GM23338 (cell line): ENCODE measurements at regions not wholly inside any gene's neighbourhood (a gene's known extent, or its start where the extent isn't known, plus 50 kb on each side); places are given as distances from the start of the nearest gene placed in this dataset.

Experiments
- ATAC-seq: fragments of 200-7000 bp; cut with Tn5 transposase; 3 replicates; pipeline ENCODE4 v1.9.1; 2020
- DNase-seq: peaks from one replicate; pipeline ENCODE4 v3.0.0-alpha.2; 2015; ENCODE audit warnings: low spot score
- H2AFZ ChIP-seq: fragments of 200-600 bp; sonication (generic); 2 replicates; pipeline ENCODE4 v1.8.0; 2016; ENCODE audit warnings: antibody characterized with exemption, mild to moderate bottlenecking, moderate library complexity
- H3F3A ChIP-seq: fragments of 200-600 bp; sonication (generic); replicated peaks from 2 replicates; pipeline ENCODE4 v1.8.0; 2017; ENCODE audit warnings: antibody characterized with exemption, mixed run types, low read depth
- H3K27ac ChIP-seq: fragments of 200-600 bp; sonication (generic); 2 replicates; pipeline ENCODE4 v1.6.1; 2016; ENCODE audit warnings: low read depth
- H3K27me3 ChIP-seq: fragments of 200-600 bp; sonication (generic); 2 replicates; pipeline ENCODE4 v1.8.0; 2016; ENCODE audit warnings: mild to moderate bottlenecking, mixed run types, moderate library complexity; ENCODE audit not compliant: insufficient read depth
- H3K36me3 ChIP-seq: fragments of 200-600 bp; sonication (generic); 2 replicates; pipeline ENCODE4 v1.8.0; 2016; ENCODE audit warnings: mild to moderate bottlenecking; ENCODE audit not compliant: insufficient read depth
- H3K4me1 ChIP-seq: fragments of 200-600 bp; sonication (generic); 2 replicates; pipeline ENCODE4 v1.8.0; 2016; ENCODE audit warnings: mild to moderate bottlenecking, moderate library complexity; ENCODE audit not compliant: insufficient read depth
- H3K4me2 ChIP-seq: fragments of 200-600 bp; sonication (generic); 2 replicates; pipeline ENCODE4 v1.7.1; 2017; ENCODE audit warnings: mixed run types
- H3K4me3 ChIP-seq: fragments of 200-600 bp; sonication (generic); 2 replicates; pipeline ENCODE4 v1.6.1; 2016; ENCODE audit warnings: mixed run types
- H3K79me2 ChIP-seq: fragments of 200-600 bp; sonication (generic); replicated peaks from 2 replicates; pipeline ENCODE4 v1.8.0; 2017; ENCODE audit warnings: mild to moderate bottlenecking; ENCODE audit not compliant: insufficient read depth
- H3K9me2 ChIP-seq: fragments of 200-600 bp; sonication (generic); 2 replicates; pipeline ENCODE4 v1.8.0; 2017; ENCODE audit not compliant: insufficient read depth
- H4K20me1 ChIP-seq: fragments of 200-600 bp; sonication (generic); replicated peaks from 2 replicates; pipeline ENCODE4 v1.8.0; 2017; ENCODE audit warnings: mild to moderate bottlenecking; ENCODE audit not compliant: insufficient read depth
- H3K27ac Mint-ChIP-seq: 2 replicates; pipeline ENCODE4 v1.8.0; 2020; ENCODE audit warnings: inconsistent platforms, mild to moderate bottlenecking, moderate library complexity, mixed read lengths
- H3K27me3 Mint-ChIP-seq: 3 replicates; pipeline ENCODE4 v1.8.0; 2022; ENCODE audit warnings: low read depth, mild to moderate bottlenecking, moderate library complexity, mixed read lengths, inconsistent platforms; ENCODE audit not compliant: insufficient read depth, poor library complexity
- H3K36me3 Mint-ChIP-seq: 3 replicates; pipeline ENCODE4 v1.8.0; 2021; ENCODE audit warnings: low read depth, mild to moderate bottlenecking, inconsistent platforms, moderate library complexity, mixed read lengths
- H3K4me1 Mint-ChIP-seq: 3 replicates; pipeline ENCODE4 v1.8.0; 2020; ENCODE audit warnings: mild to moderate bottlenecking, inconsistent platforms, mixed read lengths
- H3K4me3 Mint-ChIP-seq: 3 replicates; pipeline ENCODE4 v1.8.0; 2021; ENCODE audit warnings: moderate library complexity, mild to moderate bottlenecking, inconsistent platforms, mixed read lengths
- H3K9me3 Mint-ChIP-seq: 3 replicates; pipeline ENCODE4 v1.8.0; 2020; ENCODE audit warnings: moderate library complexity, mild to moderate bottlenecking, inconsistent platforms, mixed read lengths
- CTCF ChIP-seq, 2 experiments: fragments of 200-600 bp in 1 of 2; sonication (generic) in 1 of 2; conservative IDR thresholded peaks; 2 replicates each; pipeline versions ENCODE4 v1.5.1 to v1.6.1; 2016 to 2017; ENCODE audit warnings: antibody characterized with exemption in 2 of 2, low read depth in 2 of 2, mild to moderate bottlenecking in 2 of 2, moderate library complexity in 1 of 2
- ETS1 ChIP-seq: IDR thresholded peaks from 2 replicates; pipeline ENCODE4 v1.6.1; 2016; ENCODE audit warnings: antibody characterized with exemption
- EZH2 ChIP-seq: fragments of 200-600 bp; sonication (generic); IDR thresholded peaks from one replicate; pipeline ENCODE4 v1.8.0; 2017; ENCODE audit warnings: antibody characterized with exemption, mild to moderate bottlenecking, low read depth; ENCODE audit not compliant: unreplicated experiment
- EZH2phosphoT487 ChIP-seq: fragments of 200-600 bp; sonication (generic); IDR thresholded peaks from one replicate; pipeline ENCODE4 v1.8.1; 2018; ENCODE audit warnings: antibody characterized with exemption; ENCODE audit not compliant: unreplicated experiment
- POLR2AphosphoS5 ChIP-seq: IDR thresholded peaks from 2 replicates; pipeline ENCODE4 v1.6.1; 2016; ENCODE audit warnings: antibody characterized with exemption, low read depth
- REST ChIP-seq: IDR thresholded peaks from one replicate; pipeline ENCODE4 v1.6.1; 2018; ENCODE audit warnings: antibody characterized with exemption; ENCODE audit not compliant: unreplicated experiment
- STAT1 ChIP-seq: IDR thresholded peaks from one replicate; pipeline ENCODE4 v1.6.1; 2016; ENCODE audit warnings: antibody characterized with exemption; ENCODE audit not compliant: unreplicated experiment
- ZNF331 ChIP-seq: fragments of 250-450 bp; sonication (Bioruptor Pico); IDR thresholded peaks from 2 replicates; pipeline ENCODE4 v1.5.0; 2020; ENCODE audit warnings: low read depth, mild to moderate bottlenecking, moderate library complexity

- Mint-ChIP-seq H3K27me3 (no peaks in the 10 kb centered on the region), H3K9me3 (no peaks in the 10 kb centered on the region), H3K4me3 (no peak overlapping the region), H3K4me1 (peaks cover 10% of the 10 kb centered on the region), H3K27ac (peak overlapping the region; percentile 83), H3K36me3 (no peaks in the 10 kb centered on the region)
- H3K9me2 ChIP-seq, result no peaks in the 10 kb centered on the region
- H4K20me1 ChIP-seq, result no peaks in the 10 kb centered on the region
- H3F3A ChIP-seq, result no peaks in the 10 kb centered on the region
- no peak for DNase-seq
- no peaks in the 10 kb centered on the region for H3K36me3 ChIP-seq
- no peaks in the 10 kb centered on the region for H3K79me2 ChIP-seq
- no peak overlapping the region for H3K4me2 ChIP-seq
- TF ChIP-seq CTCF (conservative IDR thresholded peaks at IDR 0.05; ENCODE audit: low read depth in 2 of 2) (no peak), EZH2 (no peak), EZH2phosphoT487 (no peak), REST (no peak)
- no peak overlapping the region for H3K4me3 ChIP-seq
- no peaks in the 10 kb centered on the region for H3K4me1 ChIP-seq
- no peak overlapping the region for H3K27ac ChIP-seq
- H3K27me3 ChIP-seq, result no peaks in the 10 kb centered on the region
- ATAC-seq, result peak; percentile 54
- H2AFZ ChIP-seq, result peak overlapping the region; percentile 52; the same call in 1 of the 2 replicates
Measured at GRCh38 chr6:781350-781961, 88.5 kb upstream of the EXOC2 start.

- no peaks in the 10 kb centered on the region for H3K27me3 Mint-ChIP-seq
- H3K27ac Mint-ChIP-seq, result no peak overlapping the region
- Histone ChIP-seq H3K36me3 (no peaks in the 10 kb centered on the region), H3K27me3 (no peaks in the 10 kb centered on the region), H3K9me2 (no peaks in the 10 kb centered on the region), H3K27ac (no peak overlapping the region), H3K4me2 (no peak overlapping the region), H3F3A (no peaks in the 10 kb centered on the region), H2AFZ (peak overlapping the region; percentile 52; the same call in 1 of the 2 replicates), H3K4me1 (no peaks in the 10 kb centered on the region), H3K4me3 (no peak overlapping the region), H4K20me1 (no peaks in the 10 kb centered on the region), H3K79me2 (no peaks in the 10 kb centered on the region)
- no peak for DNase-seq
- H3K4me3 Mint-ChIP-seq, result no peak overlapping the region
- no peak for TF ChIP-seq REST
- TF ChIP-seq ETS1, result no peak
- TF ChIP-seq STAT1, result no peak
- no peak for TF ChIP-seq EZH2
- no peak for TF ChIP-seq POLR2AphosphoS5
- TF ChIP-seq CTCF (conservative IDR thresholded peaks at IDR 0.05; ENCODE audit: low read depth in 2 of 2), result no peak
- no peak for TF ChIP-seq ZNF331
- ATAC-seq, result no peak
- H3K36me3 Mint-ChIP-seq, result no peaks in the 10 kb centered on the region
- H3K9me3 Mint-ChIP-seq, result no peaks in the 10 kb centered on the region
- peaks cover 10% of the 10 kb centered on the region for H3K4me1 Mint-ChIP-seq
Measured at GRCh38 chr6:780706-781105, 87.8 kb upstream of the EXOC2 start.
